ENCODE measurements at regions not wholly inside any gene's neighbourhood (a gene's known extent, or its start where the extent isn't known, plus 50 kb on each side); places are given as distances from the start of the nearest gene placed in this dataset.

GRCh38 chr10:4024027-4024426 is 239.0 kb upstream of the KLF6 start:
- TF ChIP-seq CTCF (IDR thresholded peaks at IDR 0.05; ENCODE audit: low read depth, low read length, poor library complexity, severe bottlenecking) (no peak), EZH2phosphoT487 (IDR thresholded peaks at IDR 0.05; ENCODE audit: borderline replicate concordance, low read length) (no peak)
